ENCODE measurements at regions not wholly inside any gene's neighbourhood (a gene's known extent, or its start where the extent isn't known, plus 50 kb on each side); places are given as distances from the start of the nearest gene placed in this dataset.

DNA sequence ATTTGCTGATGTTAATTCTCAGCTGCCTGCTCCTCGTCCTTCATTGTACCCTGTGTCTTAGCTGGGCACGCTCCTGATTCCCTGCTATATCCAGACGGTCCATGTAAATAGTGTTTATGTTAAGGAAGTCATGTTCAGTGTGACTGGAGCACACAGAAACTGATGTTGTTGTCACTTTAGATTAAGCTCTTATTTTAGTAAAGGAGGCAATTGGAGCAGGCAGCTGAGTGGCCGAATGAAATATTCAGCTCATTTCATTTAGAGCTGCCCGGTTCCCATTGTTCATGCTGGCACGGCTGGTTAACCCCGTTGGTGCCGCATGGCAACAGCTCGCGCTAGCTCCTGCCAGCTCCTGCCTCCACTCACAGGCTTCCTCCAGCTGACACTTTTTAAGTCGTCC is 446.8 kb upstream of the SOX5 start:
- TF ChIP-seq CTCF (IDR thresholded peaks at IDR 0.05; ENCODE audit: low read depth, low read length): no peak
- H3K4me3 ChIP-seq (ENCODE audit: low read depth, low read length): no peak overlapping the region

DNA sequence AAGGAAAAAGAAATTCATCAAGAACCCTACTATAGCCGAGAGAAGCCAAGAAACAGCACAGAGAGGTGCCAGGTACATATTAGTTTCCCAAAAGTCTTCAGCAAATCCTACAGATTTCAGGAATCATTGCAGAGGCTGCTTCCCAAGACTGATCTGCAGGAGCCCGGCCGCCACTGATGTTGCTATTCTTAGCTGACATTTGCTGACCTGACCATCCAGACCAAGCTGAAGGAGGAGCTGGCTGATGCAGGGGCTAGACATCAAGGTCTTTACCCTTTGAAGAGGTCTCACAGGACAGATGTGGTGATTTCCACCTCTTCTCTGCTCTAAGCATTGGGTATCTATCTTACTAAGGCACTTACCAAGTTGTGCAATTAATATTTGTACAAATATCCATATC is 444.8 kb upstream of the SOX5 start:
- TF ChIP-seq CTCF (IDR thresholded peaks at IDR 0.05; ENCODE audit: low read depth, low read length): no peak
- H3K4me3 ChIP-seq (ENCODE audit: low read depth, low read length): no peak overlapping the region

DNA sequence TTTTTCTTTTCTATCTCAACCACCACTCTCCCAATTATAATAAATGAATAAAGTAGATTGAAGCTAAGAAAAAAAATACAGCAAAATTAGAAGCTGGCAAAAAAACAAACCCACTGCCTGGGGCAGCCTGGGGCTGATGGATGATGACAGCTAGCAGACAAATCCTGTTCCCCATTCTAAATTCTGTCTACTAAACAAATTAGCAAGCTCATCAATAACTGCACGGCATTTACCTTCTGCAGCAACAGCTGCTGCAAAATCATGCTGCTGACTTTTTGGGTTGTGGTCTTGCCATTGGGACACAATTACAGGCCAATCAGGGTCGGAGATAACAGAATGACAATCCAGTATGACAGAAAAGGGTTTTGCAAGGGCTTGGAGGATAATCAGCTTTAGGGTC is 443.6 kb upstream of the SOX5 start:
- no peak overlapping the region for H3K4me3 ChIP-seq (ENCODE audit: low read depth, low read length)
- no peak for TF ChIP-seq CTCF (IDR thresholded peaks at IDR 0.05; ENCODE audit: low read depth, low read length)

DNA sequence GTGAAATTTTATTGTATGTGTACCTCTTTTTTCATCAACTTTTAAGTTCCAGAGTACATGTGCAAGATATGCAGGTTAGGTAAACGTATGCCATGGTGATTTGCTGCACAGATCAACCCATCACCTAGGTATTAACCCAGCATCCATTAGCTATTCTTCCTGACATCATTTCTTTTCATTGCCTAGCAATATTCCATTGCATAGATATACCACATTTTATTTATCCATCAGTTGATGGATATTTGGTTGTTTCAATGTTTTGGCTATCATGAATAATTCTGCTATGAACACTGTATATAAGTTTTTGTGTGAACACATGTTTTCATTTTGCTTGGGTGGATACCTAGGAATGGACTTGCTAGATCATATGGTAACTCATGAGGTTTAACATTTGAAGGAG is 439.9 kb upstream of the SOX5 start:
- TF ChIP-seq CTCF (IDR thresholded peaks at IDR 0.05; ENCODE audit: low read depth, low read length): no peak
- no peak overlapping the region for H3K4me3 ChIP-seq (ENCODE audit: low read depth, low read length)

- no peak overlapping the region for H3K4me3 ChIP-seq (ENCODE audit: low read depth, low read length)
These were observed 437.9 kb upstream of the SOX5 start for GRCh38 chr12:24387381-24387780.

DNA sequence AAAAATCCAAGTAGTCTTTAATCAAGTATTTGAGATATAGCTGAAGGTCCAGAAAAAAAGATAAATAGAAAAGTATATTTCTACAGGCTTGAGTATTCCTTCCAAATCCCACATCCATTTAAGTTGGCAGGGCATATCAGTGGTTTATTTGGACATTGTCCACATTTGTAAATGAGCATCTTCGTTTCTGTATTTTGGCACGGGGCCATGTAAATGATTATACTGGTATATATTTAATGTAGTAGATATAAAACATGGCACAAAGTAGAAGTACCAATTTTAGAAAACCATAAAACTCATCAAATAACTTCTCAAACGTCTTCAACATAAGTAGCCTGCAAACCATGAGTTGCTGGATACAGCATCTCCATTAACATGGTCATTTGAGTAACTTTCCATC is 437.4 kb upstream of the SOX5 start:
- H3K4me3 ChIP-seq (ENCODE audit: low read depth, low read length): no peak overlapping the region
- TF ChIP-seq CTCF (IDR thresholded peaks at IDR 0.05; ENCODE audit: low read depth, low read length): no peak

More at GRCh38 chr12:24387381-24387780, 437.9 kb upstream of the SOX5 start:
- no peak for TF ChIP-seq CTCF (IDR thresholded peaks at IDR 0.05; ENCODE audit: low read depth, low read length)

DNA sequence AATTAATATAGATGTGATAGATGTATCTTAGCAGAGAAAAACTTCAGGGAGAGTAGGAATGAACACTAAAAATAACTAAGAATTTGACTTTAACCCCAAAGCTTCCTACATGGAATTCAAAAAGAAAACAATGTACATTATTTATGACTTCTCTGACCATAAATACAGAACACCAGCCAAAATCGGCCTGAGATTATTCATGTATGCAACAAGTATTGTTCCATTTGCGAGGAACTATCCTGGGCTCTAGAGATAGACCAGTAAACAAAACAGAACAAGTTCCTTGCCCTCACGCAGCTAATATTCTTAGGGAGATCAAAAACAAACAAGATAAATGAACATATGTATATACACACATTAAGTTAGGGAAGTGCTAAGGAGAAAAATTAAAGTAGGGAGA is 432.3 kb upstream of the SOX5 start:
- TF ChIP-seq CTCF (IDR thresholded peaks at IDR 0.05; ENCODE audit: low read depth, low read length): no peak
- H3K4me3 ChIP-seq (ENCODE audit: low read depth, low read length): no peak overlapping the region
